GM12891 (cell line): ENCODE measurements at regions not wholly inside any gene's neighbourhood (a gene's known extent, or its start where the extent isn't known, plus 50 kb on each side); places are given as distances from the start of the nearest gene placed in this dataset.

Experiments used
- POLR2A ChIP-seq: IDR thresholded peaks from 2 replicates; pipeline ENCODE4 v1.6.1; 2011; ENCODE audit warnings: low read depth, low read length, control low read depth
- POLR2AphosphoS5 ChIP-seq: IDR thresholded peaks from 2 replicates; pipeline ENCODE4 v1.6.1; 2011; ENCODE audit warnings: low read depth, low read length, control low read depth
- SPI1 ChIP-seq: IDR thresholded peaks from 2 replicates; pipeline ENCODE4 v1.6.1; 2011; ENCODE audit warnings: low read depth, low read length, control low read depth

- TF ChIP-seq POLR2A (no peak), POLR2AphosphoS5 (no peak), SPI1 (no peak)
Observed at GRCh38 chr1:176325664-176326063, 118.6 kb upstream of the COP1 start.
